GM23338 (cell line): ENCODE measurements at regions not wholly inside any gene's neighbourhood (a gene's known extent, or its start where the extent isn't known, plus 50 kb on each side); places are given as distances from the start of the nearest gene placed in this dataset.

Experiments
- ATAC-seq: fragments of 200-7000 bp; cut with Tn5 transposase; 3 replicates; pipeline ENCODE4 v1.9.1; 2020
- DNase-seq: peaks from one replicate; pipeline ENCODE4 v3.0.0-alpha.2; 2015; ENCODE audit warnings: low spot score
- H2AFZ ChIP-seq: fragments of 200-600 bp; sonication (generic); 2 replicates; pipeline ENCODE4 v1.8.0; 2016; ENCODE audit warnings: antibody characterized with exemption, mild to moderate bottlenecking, moderate library complexity
- H3F3A ChIP-seq: fragments of 200-600 bp; sonication (generic); replicated peaks from 2 replicates; pipeline ENCODE4 v1.8.0; 2017; ENCODE audit warnings: antibody characterized with exemption, mixed run types, low read depth
- H3K27ac ChIP-seq: fragments of 200-600 bp; sonication (generic); 2 replicates; pipeline ENCODE4 v1.6.1; 2016; ENCODE audit warnings: low read depth
- H3K27me3 ChIP-seq: fragments of 200-600 bp; sonication (generic); 2 replicates; pipeline ENCODE4 v1.8.0; 2016; ENCODE audit warnings: mild to moderate bottlenecking, mixed run types, moderate library complexity; ENCODE audit not compliant: insufficient read depth
- H3K36me3 ChIP-seq: fragments of 200-600 bp; sonication (generic); 2 replicates; pipeline ENCODE4 v1.8.0; 2016; ENCODE audit warnings: mild to moderate bottlenecking; ENCODE audit not compliant: insufficient read depth
- H3K4me1 ChIP-seq: fragments of 200-600 bp; sonication (generic); 2 replicates; pipeline ENCODE4 v1.8.0; 2016; ENCODE audit warnings: mild to moderate bottlenecking, moderate library complexity; ENCODE audit not compliant: insufficient read depth
- H3K4me2 ChIP-seq: fragments of 200-600 bp; sonication (generic); 2 replicates; pipeline ENCODE4 v1.7.1; 2017; ENCODE audit warnings: mixed run types
- H3K4me3 ChIP-seq: fragments of 200-600 bp; sonication (generic); 2 replicates; pipeline ENCODE4 v1.6.1; 2016; ENCODE audit warnings: mixed run types
- H3K79me2 ChIP-seq: fragments of 200-600 bp; sonication (generic); replicated peaks from 2 replicates; pipeline ENCODE4 v1.8.0; 2017; ENCODE audit warnings: mild to moderate bottlenecking; ENCODE audit not compliant: insufficient read depth
- H3K9me2 ChIP-seq: fragments of 200-600 bp; sonication (generic); 2 replicates; pipeline ENCODE4 v1.8.0; 2017; ENCODE audit not compliant: insufficient read depth
- H4K20me1 ChIP-seq: fragments of 200-600 bp; sonication (generic); replicated peaks from 2 replicates; pipeline ENCODE4 v1.8.0; 2017; ENCODE audit warnings: mild to moderate bottlenecking; ENCODE audit not compliant: insufficient read depth
- H3K27ac Mint-ChIP-seq: 2 replicates; pipeline ENCODE4 v1.8.0; 2020; ENCODE audit warnings: inconsistent platforms, mild to moderate bottlenecking, moderate library complexity, mixed read lengths
- H3K27me3 Mint-ChIP-seq: 3 replicates; pipeline ENCODE4 v1.8.0; 2022; ENCODE audit warnings: low read depth, mild to moderate bottlenecking, moderate library complexity, mixed read lengths, inconsistent platforms; ENCODE audit not compliant: insufficient read depth, poor library complexity
- H3K36me3 Mint-ChIP-seq: 3 replicates; pipeline ENCODE4 v1.8.0; 2021; ENCODE audit warnings: low read depth, mild to moderate bottlenecking, inconsistent platforms, moderate library complexity, mixed read lengths
- H3K4me1 Mint-ChIP-seq: 3 replicates; pipeline ENCODE4 v1.8.0; 2020; ENCODE audit warnings: mild to moderate bottlenecking, inconsistent platforms, mixed read lengths
- H3K4me3 Mint-ChIP-seq: 3 replicates; pipeline ENCODE4 v1.8.0; 2021; ENCODE audit warnings: moderate library complexity, mild to moderate bottlenecking, inconsistent platforms, mixed read lengths
- H3K9me3 Mint-ChIP-seq: 3 replicates; pipeline ENCODE4 v1.8.0; 2020; ENCODE audit warnings: moderate library complexity, mild to moderate bottlenecking, inconsistent platforms, mixed read lengths
- CTCF ChIP-seq, 2 experiments: fragments of 200-600 bp in 1 of 2; sonication (generic) in 1 of 2; conservative IDR thresholded peaks; 2 replicates each; pipeline versions ENCODE4 v1.5.1 to v1.6.1; 2016 to 2017; ENCODE audit warnings: antibody characterized with exemption in 2 of 2, low read depth in 2 of 2, mild to moderate bottlenecking in 2 of 2, moderate library complexity in 1 of 2
- EZH2phosphoT487 ChIP-seq: fragments of 200-600 bp; sonication (generic); IDR thresholded peaks from one replicate; pipeline ENCODE4 v1.8.1; 2018; ENCODE audit warnings: antibody characterized with exemption; ENCODE audit not compliant: unreplicated experiment
- JUNB ChIP-seq: IDR thresholded peaks from one replicate; pipeline ENCODE4 v1.6.1; 2016; ENCODE audit warnings: antibody characterized with exemption; ENCODE audit not compliant: unreplicated experiment
- NANOG ChIP-seq: IDR thresholded peaks from 2 replicates; pipeline ENCODE4 v1.6.1; 2016; ENCODE audit warnings: antibody characterized with exemption, borderline replicate concordance
- STAT1 ChIP-seq: IDR thresholded peaks from one replicate; pipeline ENCODE4 v1.6.1; 2016; ENCODE audit warnings: antibody characterized with exemption; ENCODE audit not compliant: unreplicated experiment
- ZNF114 ChIP-seq: fragments of 250-450 bp; sonication (Bioruptor Pico); IDR thresholded peaks from 2 replicates; pipeline ENCODE4 v1.5.0; 2020; ENCODE audit warnings: mild to moderate bottlenecking, moderate library complexity
- ZNF331 ChIP-seq: fragments of 250-450 bp; sonication (Bioruptor Pico); IDR thresholded peaks from 2 replicates; pipeline ENCODE4 v1.5.0; 2020; ENCODE audit warnings: low read depth, mild to moderate bottlenecking, moderate library complexity
- TF ChIP-seq, protein P1 (sequence below): fragments of 250-450 bp; sonication (Bioruptor Pico); IDR thresholded peaks from 2 replicates; pipeline ENCODE4 v1.5.0; 2020; ENCODE audit warnings: mild to moderate bottlenecking, moderate library complexity
- TF ChIP-seq, protein P2 (sequence below): IDR thresholded peaks from 2 replicates; pipeline ENCODE4 v1.6.1; 2016; ENCODE audit warnings: antibody characterized with exemption

DNA sequence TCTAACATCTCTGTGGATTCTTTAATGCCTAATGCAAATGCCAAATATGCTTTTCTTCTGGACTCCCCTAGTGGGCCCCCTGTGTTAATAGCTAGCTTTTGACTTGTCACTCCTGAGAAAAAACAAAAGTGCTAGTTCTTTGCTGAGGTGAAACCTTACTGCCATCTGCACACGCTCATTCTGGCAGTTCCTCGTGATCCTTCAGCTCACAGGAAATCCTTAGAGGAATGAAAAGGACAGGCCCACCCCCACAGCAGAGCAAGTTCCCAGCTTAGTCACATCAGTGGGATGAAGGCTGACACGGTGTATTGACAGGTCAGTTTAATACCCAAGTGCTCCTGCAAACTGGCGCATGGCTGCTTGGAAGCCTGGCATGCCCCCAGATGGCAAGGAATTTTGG is 165.1 kb upstream of the ATP2B1 start:
- Histone ChIP-seq H4K20me1 (no peaks in the 10 kb centered on the region), H3K79me2 (no peaks in the 10 kb centered on the region), H2AFZ (no peak overlapping the region), H3K4me1 (peaks cover 4% of the 10 kb centered on the region; the same call in 1 of the 2 replicates), H3K27ac (no peak overlapping the region), H3K27me3 (no peaks in the 10 kb centered on the region), H3K36me3 (no peaks in the 10 kb centered on the region), H3K4me3 (no peak overlapping the region), H3F3A (no peaks in the 10 kb centered on the region), H3K4me2 (no peak overlapping the region), H3K9me2 (peaks cover 3% of the 10 kb centered on the region)
- Mint-ChIP-seq H3K9me3 (peaks cover 4% of the 10 kb centered on the region; the same call in 1 of the 3 replicates), H3K36me3 (0 out of 3 replicates have a peak, but pooled peaks cover 3% of the 10 kb centered on the region), H3K4me1 (no peaks in the 10 kb centered on the region), H3K4me3 (no peak overlapping the region), H3K27ac (no peak overlapping the region), H3K27me3 (no peaks in the 10 kb centered on the region)
- TF ChIP-seq NANOG (no peak), ZNF114 (no peak), CTCF (conservative IDR thresholded peaks at IDR 0.05; ENCODE audit: low read depth in 2 of 2) (no peak)
- ATAC-seq (no peak), DNase-seq (no peak)

DNA sequence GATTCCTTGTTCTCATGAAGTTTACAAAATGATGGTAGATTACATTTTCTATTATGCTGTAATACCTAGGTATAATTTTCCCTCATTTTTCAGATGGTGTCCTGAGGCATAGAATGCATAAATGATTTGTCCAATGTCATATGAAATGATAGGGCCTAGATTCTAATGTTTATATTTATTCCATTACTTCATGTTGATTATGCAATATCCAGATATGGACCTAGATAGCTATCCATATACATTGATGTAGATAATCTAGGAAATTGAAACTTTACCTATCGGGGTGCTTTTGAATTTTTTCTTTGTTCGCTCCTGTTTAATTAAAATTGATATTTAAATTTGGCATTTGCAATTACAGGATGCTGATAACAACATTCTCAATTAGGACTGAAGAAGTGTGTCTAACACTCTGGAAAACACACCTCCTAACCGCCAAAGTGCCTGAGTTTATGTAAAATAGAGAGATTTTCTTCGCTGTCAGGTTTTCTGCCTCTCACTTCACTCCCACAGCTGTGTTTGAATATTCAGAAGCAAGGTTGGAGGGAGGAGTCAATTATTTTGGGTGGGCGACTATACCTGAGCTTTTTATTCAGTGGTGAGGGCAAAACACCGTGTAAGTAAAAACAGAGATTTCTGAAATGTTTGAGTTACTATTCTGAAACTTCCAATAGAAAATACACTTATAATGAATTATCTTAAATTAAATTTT is 164.4 kb upstream of the ATP2B1 start:
- ATAC-seq (no peak), DNase-seq (no peak)
- H3K4me2 ChIP-seq: no peak overlapping the region
- 0 out of 3 replicates have a peak, but pooled peaks cover 3% of the 10 kb centered on the region for H3K36me3 Mint-ChIP-seq
- no peak overlapping the region for H3K4me3 Mint-ChIP-seq
- no peaks in the 10 kb centered on the region for H3K27me3 ChIP-seq
- no peaks in the 10 kb centered on the region for H3K4me1 Mint-ChIP-seq
- H4K20me1 ChIP-seq: no peaks in the 10 kb centered on the region
- H3K9me2 ChIP-seq: peaks cover 3% of the 10 kb centered on the region
- no peaks in the 10 kb centered on the region for H3F3A ChIP-seq
- no peaks in the 10 kb centered on the region for H3K27me3 Mint-ChIP-seq
- H3K4me3 ChIP-seq: no peak overlapping the region
- H2AFZ ChIP-seq: no peak overlapping the region
- H3K36me3 ChIP-seq: no peaks in the 10 kb centered on the region
- H3K9me3 Mint-ChIP-seq: peaks cover 4% of the 10 kb centered on the region; the same call in 2 of the 3 replicates
- no peaks in the 10 kb centered on the region for H3K79me2 ChIP-seq
- H3K27ac Mint-ChIP-seq: no peak overlapping the region
- H3K4me1 ChIP-seq: peaks cover 4% of the 10 kb centered on the region; the same call in 1 of the 2 replicates
- no peak overlapping the region for H3K27ac ChIP-seq
- TF ChIP-seq STAT1: no peak
- no peak for TF ChIP-seq ZNF331 (CRISPR knock-in tag)
- TF ChIP-seq, protein P1, sequence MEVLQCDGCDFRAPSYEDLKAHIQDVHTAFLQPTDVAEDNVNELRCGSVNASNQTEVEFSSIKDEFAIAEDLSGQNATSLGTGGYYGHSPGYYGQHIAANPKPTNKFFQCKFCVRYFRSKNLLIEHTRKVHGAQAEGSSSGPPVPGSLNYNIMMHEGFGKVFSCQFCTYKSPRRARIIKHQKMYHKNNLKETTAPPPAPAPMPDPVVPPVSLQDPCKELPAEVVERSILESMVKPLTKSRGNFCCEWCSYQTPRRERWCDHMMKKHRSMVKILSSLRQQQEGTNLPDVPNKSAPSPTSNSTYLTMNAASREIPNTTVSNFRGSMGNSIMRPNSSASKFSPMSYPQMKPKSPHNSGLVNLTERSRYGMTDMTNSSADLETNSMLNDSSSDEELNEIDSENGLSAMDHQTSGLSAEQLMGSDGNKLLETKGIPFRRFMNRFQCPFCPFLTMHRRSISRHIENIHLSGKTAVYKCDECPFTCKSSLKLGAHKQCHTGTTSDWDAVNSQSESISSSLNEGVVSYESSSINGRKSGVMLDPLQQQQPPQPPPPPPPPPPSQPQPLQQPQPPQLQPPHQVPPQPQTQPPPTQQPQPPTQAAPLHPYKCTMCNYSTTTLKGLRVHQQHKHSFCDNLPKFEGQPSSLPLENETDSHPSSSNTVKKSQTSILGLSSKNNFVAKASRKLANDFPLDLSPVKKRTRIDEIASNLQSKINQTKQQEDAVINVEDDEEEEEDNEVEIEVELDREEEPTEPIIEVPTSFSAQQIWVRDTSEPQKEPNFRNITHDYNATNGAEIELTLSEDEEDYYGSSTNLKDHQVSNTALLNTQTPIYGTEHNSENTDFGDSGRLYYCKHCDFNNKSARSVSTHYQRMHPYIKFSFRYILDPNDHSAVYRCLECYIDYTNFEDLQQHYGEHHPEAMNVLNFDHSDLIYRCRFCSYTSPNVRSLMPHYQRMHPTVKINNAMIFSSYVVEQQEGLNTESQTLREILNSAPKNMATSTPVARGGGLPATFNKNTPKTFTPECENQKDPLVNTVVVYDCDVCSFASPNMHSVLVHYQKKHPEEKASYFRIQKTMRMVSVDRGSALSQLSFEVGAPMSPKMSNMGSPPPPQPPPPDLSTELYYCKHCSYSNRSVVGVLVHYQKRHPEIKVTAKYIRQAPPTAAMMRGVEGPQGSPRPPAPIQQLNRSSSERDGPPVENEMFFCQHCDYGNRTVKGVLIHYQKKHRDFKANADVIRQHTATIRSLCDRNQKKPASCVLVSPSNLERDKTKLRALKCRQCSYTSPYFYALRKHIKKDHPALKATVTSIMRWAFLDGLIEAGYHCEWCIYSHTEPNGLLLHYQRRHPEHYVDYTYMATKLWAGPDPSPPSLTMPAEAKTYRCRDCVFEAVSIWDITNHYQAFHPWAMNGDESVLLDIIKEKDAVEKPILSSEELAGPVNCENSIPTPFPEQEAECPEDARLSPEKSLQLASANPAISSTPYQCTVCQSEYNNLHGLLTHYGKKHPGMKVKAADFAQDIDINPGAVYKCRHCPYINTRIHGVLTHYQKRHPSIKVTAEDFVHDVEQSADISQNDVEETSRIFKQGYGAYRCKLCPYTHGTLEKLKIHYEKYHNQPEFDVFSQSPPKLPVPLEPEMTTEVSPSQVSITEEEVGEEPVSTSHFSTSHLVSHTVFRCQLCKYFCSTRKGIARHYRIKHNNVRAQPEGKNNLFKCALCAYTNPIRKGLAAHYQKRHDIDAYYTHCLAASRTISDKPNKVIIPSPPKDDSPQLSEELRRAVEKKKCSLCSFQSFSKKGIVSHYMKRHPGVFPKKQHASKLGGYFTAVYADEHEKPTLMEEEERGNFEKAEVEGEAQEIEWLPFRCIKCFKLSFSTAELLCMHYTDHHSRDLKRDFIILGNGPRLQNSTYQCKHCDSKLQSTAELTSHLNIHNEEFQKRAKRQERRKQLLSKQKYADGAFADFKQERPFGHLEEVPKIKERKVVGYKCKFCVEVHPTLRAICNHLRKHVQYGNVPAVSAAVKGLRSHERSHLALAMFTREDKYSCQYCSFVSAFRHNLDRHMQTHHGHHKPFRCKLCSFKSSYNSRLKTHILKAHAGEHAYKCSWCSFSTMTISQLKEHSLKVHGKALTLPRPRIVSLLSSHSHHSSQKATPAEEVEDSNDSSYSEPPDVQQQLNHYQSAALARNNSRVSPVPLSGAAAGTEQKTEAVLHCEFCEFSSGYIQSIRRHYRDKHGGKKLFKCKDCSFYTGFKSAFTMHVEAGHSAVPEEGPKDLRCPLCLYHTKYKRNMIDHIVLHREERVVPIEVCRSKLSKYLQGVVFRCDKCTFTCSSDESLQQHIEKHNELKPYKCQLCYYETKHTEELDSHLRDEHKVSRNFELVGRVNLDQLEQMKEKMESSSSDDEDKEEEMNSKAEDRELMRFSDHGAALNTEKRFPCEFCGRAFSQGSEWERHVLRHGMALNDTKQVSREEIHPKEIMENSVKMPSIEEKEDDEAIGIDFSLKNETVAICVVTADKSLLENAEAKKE (CRISPR knock-in tag): no peak
- no peak for TF ChIP-seq EZH2phosphoT487
- TF ChIP-seq, protein P2, sequence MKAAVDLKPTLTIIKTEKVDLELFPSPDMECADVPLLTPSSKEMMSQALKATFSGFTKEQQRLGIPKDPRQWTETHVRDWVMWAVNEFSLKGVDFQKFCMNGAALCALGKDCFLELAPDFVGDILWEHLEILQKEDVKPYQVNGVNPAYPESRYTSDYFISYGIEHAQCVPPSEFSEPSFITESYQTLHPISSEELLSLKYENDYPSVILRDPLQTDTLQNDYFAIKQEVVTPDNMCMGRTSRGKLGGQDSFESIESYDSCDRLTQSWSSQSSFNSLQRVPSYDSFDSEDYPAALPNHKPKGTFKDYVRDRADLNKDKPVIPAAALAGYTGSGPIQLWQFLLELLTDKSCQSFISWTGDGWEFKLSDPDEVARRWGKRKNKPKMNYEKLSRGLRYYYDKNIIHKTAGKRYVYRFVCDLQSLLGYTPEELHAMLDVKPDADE: no peak
- no peak for TF ChIP-seq NANOG
- TF ChIP-seq JUNB: no peak
- TF ChIP-seq CTCF (conservative IDR thresholded peaks at IDR 0.05; ENCODE audit: low read depth in 2 of 2): no peak
- no peak for TF ChIP-seq ZNF114
